OCI-LY7 (cell line): ENCODE measurements at regions not wholly inside any gene's neighbourhood (a gene's known extent, or its start where the extent isn't known, plus 50 kb on each side); places are given as distances from the start of the nearest gene placed in this dataset.

Experiments used
- BruUV-seq: library from RNA; stranded (reverse); fragments of 400-500 nt; replicated peaks from 2 replicates; lab custom pipeline; 2021; lab: Mats Ljungman, UMichigan
- CTCF ChIA-PET: fragments of 300-600 bp; sonication (Branson Sonifier 250); formaldehyde crosslinking; loops from one replicate; lab custom pipeline; 2022; ENCODE audit warnings: antibody characterized with exemption; ENCODE audit not compliant: unreplicated experiment; lab: Charles Lee
- POLR2A ChIA-PET: fragments of 300-600 bp; sonication (Branson Sonifier 250); formaldehyde crosslinking; loops from one replicate; lab custom pipeline; 2022; ENCODE audit warnings: antibody characterized with exemption; lab: Charles Lee
- DNase-seq: peaks from one replicate; pipeline ENCODE4 v3.0.0-alpha.2; 2015; ENCODE audit warnings: low spot score
- H2AFZ ChIP-seq: fragments of 200-600 bp; sonication (generic), shearing (Covaris generic); 2 replicates; pipeline ENCODE4 v1.6.1; 2014; ENCODE audit warnings: mild to moderate bottlenecking, antibody characterized with exemption, low read length, moderate library complexity
- H3K27ac ChIP-seq: fragments of 200-600 bp; sonication (generic); 2 replicates; pipeline ENCODE4 v1.5.1; 2014; ENCODE audit warnings: mixed run types, low read depth, mild to moderate bottlenecking, moderate library complexity, low read length, inconsistent platforms; ENCODE audit not compliant: poor library complexity, severe bottlenecking
- H3K36me3 ChIP-seq: fragments of 200-600 bp; sonication (generic); 2 replicates; pipeline ENCODE4 v1.6.1; 2014; ENCODE audit warnings: mild to moderate bottlenecking, antibody characterized with exemption, low read length, moderate library complexity, mixed read lengths; ENCODE audit not compliant: insufficient read depth
- H3K4me1 ChIP-seq: fragments of 200-600 bp; sonication (generic); 2 replicates; pipeline ENCODE4 v1.5.1; 2014; ENCODE audit warnings: mild to moderate bottlenecking, low read length; ENCODE audit not compliant: insufficient read depth, poor library complexity, severe bottlenecking
- H3K4me2 ChIP-seq: fragments of 200-600 bp; sonication (generic); 2 replicates; pipeline ENCODE4 v1.6.1; 2014; ENCODE audit warnings: mild to moderate bottlenecking, low read length
- H3K4me3 ChIP-seq: fragments of 200-600 bp; sonication (generic); 2 replicates; pipeline ENCODE4 v1.5.1; 2014; ENCODE audit warnings: mild to moderate bottlenecking, low read depth, low read length; ENCODE audit not compliant: poor library complexity, severe bottlenecking
- H3K79me2 ChIP-seq: fragments of 200-600 bp; sonication (generic); 2 replicates; pipeline ENCODE4 v1.6.1; 2016; ENCODE audit warnings: low read depth, mild to moderate bottlenecking, low read length, moderate library complexity, mixed read lengths; ENCODE audit not compliant: insufficient read depth
- H3K9me2 ChIP-seq: fragments of 200-600 bp; sonication (generic); 2 replicates; pipeline ENCODE4 v1.6.1; 2016; ENCODE audit warnings: mild to moderate bottlenecking, low read length, mixed read lengths; ENCODE audit not compliant: insufficient read depth
- H3K9me3 ChIP-seq: fragments of 200-600 bp; sonication (generic); 2 replicates; pipeline ENCODE4 v1.6.1; 2014; ENCODE audit warnings: mild to moderate bottlenecking, mixed run types, low read length, mixed read lengths
- H4K20me1 ChIP-seq: fragments of 200-600 bp; sonication (generic); 2 replicates; pipeline ENCODE4 v1.6.1; 2014; ENCODE audit warnings: mild to moderate bottlenecking, antibody characterized with exemption, low read length, moderate library complexity, mixed read lengths; ENCODE audit not compliant: insufficient read depth
- EZH2phosphoT487 ChIP-seq: fragments of 200-600 bp; sonication (generic); IDR thresholded peaks from 2 replicates; pipeline ENCODE4 v1.6.1; 2018; ENCODE audit warnings: low read depth, borderline replicate concordance, mild to moderate bottlenecking, mixed run types, antibody characterized with exemption, low read length, moderate library complexity, mixed read lengths
- intact Hi-C: fragments of 100-400 bp; cut with micrococcal nuclease; formaldehyde crosslinking; loops from one replicate; pipeline ENCODE4 v1.10.0; 2022; ENCODE audit not compliant: unreplicated experiment
- TF ChIP-seq, protein P1 (sequence below): fragments of 200-600 bp; sonication (generic); conservative IDR thresholded peaks from 2 replicates; pipeline ENCODE4 v1.5.1; 2014; ENCODE audit warnings: mild to moderate bottlenecking, antibody characterized with exemption, low read length, moderate library complexity, mixed read lengths

DNA sequence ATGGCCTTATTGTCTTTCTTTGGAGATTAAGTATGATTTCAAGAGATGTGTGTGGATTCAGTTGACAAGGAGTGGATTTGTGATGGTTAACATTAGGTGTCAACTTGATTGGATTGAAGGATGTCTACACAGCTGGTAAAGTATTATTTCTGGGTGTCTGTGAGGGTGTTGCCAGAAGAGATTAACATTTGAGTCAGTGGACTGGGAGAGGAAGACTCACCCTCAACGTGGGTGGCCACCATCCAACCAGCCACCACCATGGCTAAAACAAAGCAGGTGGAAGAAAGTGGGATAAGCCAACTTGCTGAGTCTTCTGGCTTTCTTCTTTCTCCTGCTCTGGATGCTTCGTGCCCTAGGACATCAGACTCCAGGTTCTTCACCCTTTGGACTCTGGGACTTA lies 76.1 kb downstream of the GPR37 start:
- DNase-seq = no peak

DNA sequence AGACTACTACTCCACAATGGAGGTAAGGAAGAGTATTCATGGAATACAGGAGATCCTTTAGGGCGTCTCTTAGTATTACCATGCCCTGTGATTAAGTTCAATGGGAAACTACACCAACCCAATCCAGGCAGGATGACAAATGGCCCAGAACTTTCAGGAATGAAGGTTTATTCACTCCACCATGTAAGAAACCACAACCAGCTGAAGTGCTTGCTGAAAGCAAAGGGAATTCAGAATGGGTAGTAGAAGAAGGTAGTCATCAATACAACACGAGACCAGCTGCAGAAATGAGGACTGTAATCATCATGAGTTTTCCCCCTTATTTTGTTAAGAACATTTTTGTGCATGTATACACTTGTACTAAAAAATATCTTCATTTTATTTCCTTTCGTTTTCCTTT lies 76.6 kb downstream of the GPR37 start:
- Histone ChIP-seq H3K79me2 (no peaks in the 10 kb centered on the region), H2AFZ (no peak overlapping the region), H3K4me2 (no peak overlapping the region), H3K9me3 (no peaks in the 10 kb centered on the region), H4K20me1 (no peaks in the 10 kb centered on the region), H3K27ac (no peak overlapping the region), H3K4me1 (no peaks in the 10 kb centered on the region), H3K36me3 (no peaks in the 10 kb centered on the region), H3K4me3 (no peak overlapping the region), H3K9me2 (no peaks in the 10 kb centered on the region)
- no TSS peak for BruUV-seq
- ChIA-PET POLR2A (no interaction called here), CTCF (no interaction called here)
- no peak for TF ChIP-seq EZH2phosphoT487
- TF ChIP-seq, protein P1, sequence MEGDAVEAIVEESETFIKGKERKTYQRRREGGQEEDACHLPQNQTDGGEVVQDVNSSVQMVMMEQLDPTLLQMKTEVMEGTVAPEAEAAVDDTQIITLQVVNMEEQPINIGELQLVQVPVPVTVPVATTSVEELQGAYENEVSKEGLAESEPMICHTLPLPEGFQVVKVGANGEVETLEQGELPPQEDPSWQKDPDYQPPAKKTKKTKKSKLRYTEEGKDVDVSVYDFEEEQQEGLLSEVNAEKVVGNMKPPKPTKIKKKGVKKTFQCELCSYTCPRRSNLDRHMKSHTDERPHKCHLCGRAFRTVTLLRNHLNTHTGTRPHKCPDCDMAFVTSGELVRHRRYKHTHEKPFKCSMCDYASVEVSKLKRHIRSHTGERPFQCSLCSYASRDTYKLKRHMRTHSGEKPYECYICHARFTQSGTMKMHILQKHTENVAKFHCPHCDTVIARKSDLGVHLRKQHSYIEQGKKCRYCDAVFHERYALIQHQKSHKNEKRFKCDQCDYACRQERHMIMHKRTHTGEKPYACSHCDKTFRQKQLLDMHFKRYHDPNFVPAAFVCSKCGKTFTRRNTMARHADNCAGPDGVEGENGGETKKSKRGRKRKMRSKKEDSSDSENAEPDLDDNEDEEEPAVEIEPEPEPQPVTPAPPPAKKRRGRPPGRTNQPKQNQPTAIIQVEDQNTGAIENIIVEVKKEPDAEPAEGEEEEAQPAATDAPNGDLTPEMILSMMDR = no peak
- no peak for DNase-seq
- intact Hi-C loops = no loop called here

More for the DNA sequence above, 76.1 kb downstream of the GPR37 start:
- no peaks in the 10 kb centered on the region for H3K36me3 ChIP-seq
- TF ChIP-seq, protein P1 = no peak
- TF ChIP-seq EZH2phosphoT487 = no peak
- POLR2A ChIA-PET = no interaction called here
- CTCF ChIA-PET = no interaction called here
- no peaks in the 10 kb centered on the region for H3K9me3 ChIP-seq
- no peak overlapping the region for H3K4me2 ChIP-seq
- no peaks in the 10 kb centered on the region for H4K20me1 ChIP-seq
- H3K27ac ChIP-seq = no peak overlapping the region
- H3K9me2 ChIP-seq = no peaks in the 10 kb centered on the region
- intact Hi-C loops = no loop called here
- no peak overlapping the region for H2AFZ ChIP-seq
- no peak overlapping the region for H3K4me3 ChIP-seq
- H3K4me1 ChIP-seq = no peaks in the 10 kb centered on the region
- BruUV-seq = no TSS peak
- no peaks in the 10 kb centered on the region for H3K79me2 ChIP-seq

DNA sequence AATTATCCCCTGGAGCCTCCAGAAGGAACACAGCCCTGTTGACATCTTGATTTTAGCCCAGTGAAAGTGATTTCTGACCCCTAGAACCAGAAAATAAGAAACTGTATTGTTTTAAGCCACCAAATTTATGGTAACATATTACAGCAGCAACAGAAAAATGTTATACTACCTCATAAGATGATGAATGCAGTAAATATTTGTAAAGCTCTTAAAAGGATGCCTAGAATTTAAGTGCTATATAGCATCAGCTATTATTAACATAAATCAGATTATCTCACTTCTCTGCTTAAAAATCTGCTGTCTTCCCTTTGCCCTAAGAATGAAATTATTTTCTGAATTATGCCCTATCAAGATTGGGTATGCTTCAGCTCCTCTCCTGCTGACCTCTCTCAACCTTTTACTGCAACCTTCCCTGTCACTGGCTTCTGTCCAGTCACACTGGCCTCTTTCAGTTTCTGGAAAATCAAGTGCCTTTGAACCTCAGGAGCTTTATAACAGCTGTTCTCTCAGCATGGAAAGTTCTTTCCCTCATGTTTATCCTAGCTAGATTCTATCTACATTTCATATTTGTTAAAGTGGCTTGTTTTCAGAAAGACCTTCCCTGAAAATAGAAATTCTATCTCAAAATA lies 78.9 kb downstream of the GPR37 start:
- intact Hi-C loops = no loop called here

More for the DNA sequence above, 78.9 kb downstream of the GPR37 start:
- TF ChIP-seq EZH2phosphoT487 = no peak
- TF ChIP-seq, protein P1 = no peak
- H3K79me2 ChIP-seq = no peaks in the 10 kb centered on the region
- ChIA-PET POLR2A (interaction anchor here (0.8 kb wide), 1 partner anchor 13 kb away, joined by 3 read pairs; no protein-coding TSS in a partner anchor), CTCF (no interaction called here)
- DNase-seq = no peak
- no peak overlapping the region for H2AFZ ChIP-seq
- H3K4me1 ChIP-seq = no peaks in the 10 kb centered on the region
- BruUV-seq = no TSS peak
- no peaks in the 10 kb centered on the region for H4K20me1 ChIP-seq
- no peaks in the 10 kb centered on the region for H3K9me3 ChIP-seq
- H3K9me2 ChIP-seq = no peaks in the 10 kb centered on the region
- H3K4me2 ChIP-seq = no peak overlapping the region
- no peaks in the 10 kb centered on the region for H3K36me3 ChIP-seq
- H3K4me3 ChIP-seq = no peak overlapping the region
- no peak overlapping the region for H3K27ac ChIP-seq
